ENCODE measurements at regions not wholly inside any gene's neighbourhood (a gene's known extent, or its start where the extent isn't known, plus 50 kb on each side); places are given as distances from the start of the nearest gene placed in this dataset.

- Histone ChIP-seq H3K27me3 (no peaks in the 10 kb centered on the region), H3K4me3 (no peak overlapping the region), H3K9me3 (peaks cover 0 to 17% (median 0%) of the 10 kb centered on the region in 4 donors), H3K36me3 (no peaks in the 10 kb centered on the region), H3K4me1 (no peaks in the 10 kb centered on the region), H3K27ac (no peak overlapping the region)
- DNase-seq (ENCODE audit: low spot score in 2 of 2), result no peak
- TF ChIP-seq CTCF (IDR thresholded peaks at IDR 0.05), result no peak
- WGBS, 2 donors, result 89 to 90% methylated on average over 8 of the region's 8 CpGs
These were observed 223.3 kb downstream of the RBM19 start for GRCh38 chr12:113742801-113743200.

GRCh38 chr12:113740699-113741098 is 225.4 kb downstream of the RBM19 start:
- TF ChIP-seq POLR2A (IDR thresholded peaks at IDR 0.05) (no peak), CTCF (IDR thresholded peaks at IDR 0.05) (no peak), EP300 (IDR thresholded peaks at IDR 0.05) (no peak)
- Histone ChIP-seq H3K27me3 (no peaks in the 10 kb centered on the region), H3K9me3 (peaks cover 0 to 17% (median 0%) of the 10 kb centered on the region in 4 donors), H3K36me3 (no peaks in the 10 kb centered on the region), H3K4me1 (no peaks in the 10 kb centered on the region), H3K4me3 (no peak overlapping the region), H3K27ac (no peak overlapping the region)
- no peak for DNase-seq (ENCODE audit: low spot score in 2 of 2)
- WGBS, 2 donors, result 79% methylated on average over 1 of the region's 1 CpG

- no peak overlapping the region for H3K4me3 ChIP-seq
- H3K9me3 ChIP-seq, result peaks cover 0 to 14% (median 0%) of the 10 kb centered on the region in 4 donors
- no peak for DNase-seq (ENCODE audit: low spot score in 2 of 2)
- no peak for TF ChIP-seq EP300 (IDR thresholded peaks at IDR 0.05)
- no peak for TF ChIP-seq CTCF (IDR thresholded peaks at IDR 0.05)
- TF ChIP-seq POLR2A (IDR thresholded peaks at IDR 0.05), result no peak
- H3K4me1 ChIP-seq, result no peaks in the 10 kb centered on the region
- H3K36me3 ChIP-seq, result no peaks in the 10 kb centered on the region
- 12 to 14% methylated on average over 17 of the region's 17 CpGs for WGBS, 2 donors
- H3K27ac ChIP-seq, result no peak overlapping the region
- H3K27me3 ChIP-seq, result no peaks in the 10 kb centered on the region
These were observed 231.0 kb downstream of the RBM19 start for GRCh38 chr12:113735131-113735530.

- TF ChIP-seq POLR2A (IDR thresholded peaks at IDR 0.05) (no peak), CTCF (IDR thresholded peaks at IDR 0.05) (no peak), EP300 (IDR thresholded peaks at IDR 0.05) (no peak)
- 69 to 76% methylated on average over 3 of the region's 3 CpGs for WGBS, 2 donors
- peaks cover 0 to 11% (median 0%) of the 10 kb centered on the region in 4 donors for H3K9me3 ChIP-seq
- no peak overlapping the region for H3K4me3 ChIP-seq
- H3K4me1 ChIP-seq, result no peaks in the 10 kb centered on the region
- no peaks in the 10 kb centered on the region for H3K36me3 ChIP-seq
- no peak overlapping the region for H3K27ac ChIP-seq
- DNase-seq (ENCODE audit: low spot score in 2 of 2), result no peak
- no peaks in the 10 kb centered on the region for H3K27me3 ChIP-seq
These were observed 231.6 kb downstream of the RBM19 start for GRCh38 chr12:113734503-113734902.

- H3K4me3 ChIP-seq, result no peak overlapping the region
- TF ChIP-seq EP300 (IDR thresholded peaks at IDR 0.05), result no peak
- no peak for TF ChIP-seq CTCF (IDR thresholded peaks at IDR 0.05)
- no peak for TF ChIP-seq POLR2A (IDR thresholded peaks at IDR 0.05)
- no peaks in the 10 kb centered on the region for H3K9me3 ChIP-seq
- H3K36me3 ChIP-seq, result no peaks in the 10 kb centered on the region
- 74 to 90% methylated on average over 4 of the region's 4 CpGs for WGBS, 2 donors
- H3K4me1 ChIP-seq, result no peaks in the 10 kb centered on the region
- no peak overlapping the region for H3K27ac ChIP-seq
- no peak for DNase-seq (ENCODE audit: low spot score in 2 of 2)
- H3K27me3 ChIP-seq, result no peaks in the 10 kb centered on the region
These were observed 233.2 kb downstream of the RBM19 start for GRCh38 chr12:113732916-113733315.
